Kasumi-1 (cell line): ENCODE measurements at regions not wholly inside any gene's neighbourhood (a gene's known extent, or its start where the extent isn't known, plus 50 kb on each side); places are given as distances from the start of the nearest gene placed in this dataset.
"Not testable (repeated sequence)": the region's sequence is repeated elsewhere in the genome, so short reads cannot be mapped to it uniquely, and the experiment has no call there.

Experiments
- DNase-seq, 2 experiments: peaks; one replicate each; lab custom pipeline; 2025; lab: John Stamatoyannopoulos, UW

DNA sequence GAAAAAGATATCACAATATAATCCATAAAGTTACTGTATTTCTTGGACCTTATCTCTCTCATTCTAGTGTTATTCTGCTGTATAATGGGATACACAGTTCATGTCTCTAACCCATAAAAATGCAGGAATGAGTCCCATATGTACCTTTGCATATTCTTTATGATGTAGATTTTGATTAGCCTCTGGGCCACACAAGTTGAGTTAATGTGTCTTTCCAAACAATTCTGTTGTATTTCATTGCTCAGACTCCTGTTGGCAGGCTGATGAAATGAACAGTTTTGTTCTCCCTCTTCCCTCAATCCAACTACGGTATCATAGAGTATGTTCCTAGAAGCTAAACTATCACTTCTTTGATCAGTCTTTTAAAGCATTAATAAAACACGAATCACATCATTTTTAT lies 113.2 kb upstream of the SATB2 start:
- DNase-seq = no peak

DNA sequence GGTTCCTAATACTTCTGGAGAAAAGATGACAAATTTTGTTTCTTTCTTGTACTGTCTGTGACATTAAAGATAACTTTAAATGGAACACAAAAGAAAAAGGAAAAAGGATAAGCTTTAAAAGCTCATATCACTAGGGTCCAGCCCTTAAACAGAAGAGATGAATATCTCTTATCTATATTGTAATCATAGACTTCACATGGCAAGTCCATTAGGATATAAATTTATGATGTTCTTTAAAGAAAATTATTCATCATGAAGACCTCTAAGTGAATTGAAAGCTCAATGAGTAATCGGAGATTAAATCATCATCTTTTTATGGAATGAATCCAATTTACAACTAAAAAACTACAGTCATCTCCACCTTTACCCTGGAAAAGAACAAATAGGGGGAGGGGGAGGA lies 111.6 kb upstream of the SATB2 start:
- DNase-seq = no peak

DNA sequence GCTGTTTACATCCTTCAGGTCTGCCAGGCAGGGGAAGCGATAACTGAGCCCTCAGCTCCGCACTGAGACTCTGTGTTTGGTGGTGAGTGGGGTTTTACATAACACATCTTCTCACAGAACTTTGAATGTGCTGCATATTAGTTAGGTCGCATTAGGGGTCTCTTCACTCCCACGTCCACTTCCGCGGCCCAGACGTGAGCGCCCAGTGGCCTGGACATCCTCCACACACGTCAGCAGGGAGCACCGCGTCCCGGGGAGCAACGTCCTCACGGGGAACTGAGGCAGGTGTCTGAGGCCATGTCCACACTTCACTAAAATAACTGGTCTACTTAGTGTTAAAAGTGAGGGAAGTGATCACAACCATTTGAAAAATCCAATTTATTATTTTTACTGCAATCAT lies 100.4 kb upstream of the SATB2 start:
- DNase-seq = no peak

DNA sequence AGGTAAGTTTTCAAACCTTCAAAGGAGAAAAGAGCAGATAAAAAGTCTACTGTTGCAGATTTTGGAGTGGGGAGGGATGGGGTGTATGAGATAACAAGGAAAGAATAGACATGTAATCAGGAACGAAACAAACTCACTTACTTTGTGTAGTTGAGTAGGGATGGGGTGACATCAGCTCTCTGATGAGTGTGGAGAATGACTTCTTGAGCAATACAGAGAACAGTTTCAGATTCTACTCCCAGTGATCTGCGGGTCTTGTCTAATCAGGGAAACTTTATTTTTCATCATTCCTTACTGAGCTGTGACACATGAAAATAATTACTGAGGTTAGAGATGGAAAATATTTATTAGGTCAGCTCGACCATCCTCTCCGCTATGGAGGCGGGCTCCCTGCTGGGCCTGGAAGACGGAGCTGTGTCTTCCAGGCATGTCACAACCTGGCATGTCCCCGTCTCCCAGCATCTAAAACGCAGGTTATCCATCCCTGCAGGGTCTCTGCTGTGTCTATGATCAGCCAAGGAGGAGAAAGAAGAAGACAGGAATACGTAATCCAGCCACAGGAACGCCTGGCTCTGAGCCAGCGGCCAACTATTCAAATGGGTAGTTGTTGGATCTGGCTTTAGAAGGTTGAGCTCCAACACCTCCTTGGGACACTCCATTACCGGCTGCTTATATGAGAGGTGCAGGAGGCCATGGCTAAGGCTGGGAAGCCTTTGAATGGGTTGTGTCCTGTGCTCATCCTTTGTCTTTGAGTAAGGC lies 99.0 kb upstream of the SATB2 start:
- DNase-seq = no peak

DNA sequence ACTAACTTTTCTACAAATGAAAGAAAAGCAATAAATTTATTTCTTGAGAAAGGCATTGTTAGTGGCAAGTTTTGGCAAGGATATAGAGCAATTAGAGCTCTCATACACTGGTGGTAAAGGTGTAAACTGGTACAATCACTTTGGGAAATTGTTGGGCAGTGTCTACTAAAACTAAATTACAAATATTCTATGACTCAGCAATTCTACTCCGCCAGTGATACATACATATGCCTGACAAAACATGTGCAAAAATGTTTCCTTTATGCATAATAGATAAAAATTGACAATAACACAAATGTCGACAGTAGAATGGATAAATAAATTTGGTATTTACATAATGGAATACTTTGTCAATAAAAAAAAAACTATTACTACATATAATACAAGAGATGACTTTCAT lies 96.3 kb upstream of the SATB2 start:
- DNase-seq = no peak

DNA sequence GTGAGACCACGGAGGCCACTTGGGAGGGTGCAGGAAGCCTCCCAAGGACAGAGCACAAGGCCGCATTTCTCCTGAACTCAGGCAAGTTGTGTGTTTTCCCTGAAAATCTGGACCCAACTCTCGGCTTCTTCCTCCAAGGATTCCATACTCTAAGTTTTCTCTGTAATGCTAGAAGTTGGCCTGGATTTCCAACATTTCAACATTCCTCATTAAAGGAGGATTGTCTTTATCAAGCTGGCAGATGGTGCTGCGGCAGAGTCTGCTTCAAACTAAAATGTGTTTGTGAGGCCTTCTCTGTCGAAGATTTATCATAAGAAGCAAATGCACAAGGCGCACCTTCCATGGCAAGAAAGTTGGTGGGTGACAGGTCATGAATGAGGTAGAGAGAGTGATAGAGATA lies 94.4 kb upstream of the SATB2 start:
- DNase-seq = no peak

DNA sequence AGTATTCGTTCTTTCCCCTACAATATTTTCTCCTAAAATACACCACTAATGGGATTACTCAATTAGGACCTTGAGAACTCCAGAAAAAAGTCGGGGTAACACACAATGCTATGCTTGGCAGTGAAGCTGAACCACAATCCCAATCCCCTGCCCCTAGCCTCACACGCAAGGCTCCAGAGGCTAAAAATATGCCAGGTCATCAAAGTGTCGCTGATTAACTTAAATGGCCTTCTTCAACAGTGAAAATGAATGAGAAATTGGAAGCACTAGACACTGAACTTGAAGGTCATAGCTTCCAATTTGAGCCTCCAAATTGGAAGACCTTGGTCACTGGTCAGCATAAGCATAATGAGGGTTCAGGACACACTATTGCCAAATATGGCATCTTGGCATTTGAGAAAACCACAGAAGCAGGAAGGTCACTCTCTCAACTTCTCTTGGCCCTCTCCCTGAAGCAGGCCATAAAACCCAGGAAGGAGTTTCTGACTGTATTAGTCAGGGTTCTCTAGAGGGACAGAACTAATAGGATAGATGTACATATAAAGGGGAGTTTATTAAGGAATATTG lies 86.0 kb upstream of the SATB2 start:
- no peak for DNase-seq

DNA sequence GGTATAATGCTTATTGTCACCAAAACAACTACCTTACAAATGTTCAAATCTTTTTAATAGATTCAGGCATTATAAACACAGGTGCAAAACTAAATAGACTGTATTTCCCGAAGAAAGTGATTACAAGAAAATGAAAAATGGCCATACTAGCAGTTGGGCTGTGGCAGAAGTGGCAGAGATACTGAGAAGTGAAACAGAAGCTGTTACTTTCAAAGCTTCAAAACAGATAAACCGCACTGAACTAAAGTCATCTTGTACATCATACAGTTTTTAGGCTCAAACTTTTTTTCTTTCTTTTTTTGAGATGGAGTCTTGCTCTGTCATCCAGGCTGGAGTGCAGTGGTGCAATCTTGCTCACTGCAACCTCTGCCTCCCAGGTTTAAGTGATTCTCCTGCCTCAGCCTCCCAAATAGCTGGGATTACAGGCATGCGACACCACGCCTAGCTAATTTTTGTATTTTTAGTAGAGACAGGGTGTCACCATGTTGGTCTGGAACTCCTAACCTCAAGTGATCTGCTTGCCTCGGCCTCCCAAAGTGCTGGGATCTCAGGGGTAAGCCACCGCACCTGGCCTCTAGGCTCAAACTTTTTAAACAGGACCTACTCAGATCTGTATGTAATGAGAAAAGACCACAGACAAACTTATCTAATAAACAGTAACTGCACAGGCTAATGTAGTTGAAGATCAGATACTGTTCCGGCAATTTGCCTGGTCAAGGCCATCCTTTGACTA lies 77.9 kb upstream of the SATB2 start:
- DNase-seq = no peak

DNA sequence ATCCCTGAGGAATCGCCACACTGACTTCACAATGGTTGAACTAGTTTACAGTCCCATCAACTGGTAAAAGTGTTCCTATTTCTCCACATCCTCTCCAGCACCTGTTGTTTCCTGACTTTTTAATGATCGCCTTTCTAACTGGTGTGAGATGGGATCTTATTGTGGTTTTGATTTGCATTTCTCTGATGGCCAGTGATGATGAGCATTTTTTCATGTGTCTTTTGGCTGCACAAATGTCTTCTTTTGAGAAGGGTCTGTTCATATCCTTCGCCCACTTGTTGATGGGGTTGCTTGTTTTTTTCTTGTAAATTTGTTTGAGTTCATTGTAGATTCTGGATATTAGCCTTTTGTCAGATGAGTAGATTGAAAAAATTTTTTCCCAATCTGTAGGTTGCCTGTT lies 76.1 kb upstream of the SATB2 start:
- not testable (repeated sequence) for DNase-seq

DNA sequence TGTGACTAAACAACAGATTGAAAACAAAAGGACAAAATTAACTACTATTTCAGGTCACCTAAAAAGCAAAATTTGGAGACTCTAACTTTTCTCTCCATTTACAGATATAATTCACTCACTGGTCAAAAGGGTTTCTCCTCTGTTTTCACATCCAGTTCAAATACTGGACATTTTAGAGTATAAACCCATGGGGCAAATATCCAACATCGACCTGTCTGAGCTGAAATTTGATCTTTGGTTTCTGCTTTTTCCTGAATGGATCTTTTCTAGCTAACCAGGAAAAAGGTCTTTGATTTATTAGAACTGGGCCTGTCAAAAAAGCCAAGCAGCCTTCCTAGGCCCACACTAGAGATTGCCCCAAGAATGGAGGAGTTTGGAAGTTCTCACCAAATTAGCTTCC lies 69.3 kb upstream of the SATB2 start:
- DNase-seq = no peak

DNA sequence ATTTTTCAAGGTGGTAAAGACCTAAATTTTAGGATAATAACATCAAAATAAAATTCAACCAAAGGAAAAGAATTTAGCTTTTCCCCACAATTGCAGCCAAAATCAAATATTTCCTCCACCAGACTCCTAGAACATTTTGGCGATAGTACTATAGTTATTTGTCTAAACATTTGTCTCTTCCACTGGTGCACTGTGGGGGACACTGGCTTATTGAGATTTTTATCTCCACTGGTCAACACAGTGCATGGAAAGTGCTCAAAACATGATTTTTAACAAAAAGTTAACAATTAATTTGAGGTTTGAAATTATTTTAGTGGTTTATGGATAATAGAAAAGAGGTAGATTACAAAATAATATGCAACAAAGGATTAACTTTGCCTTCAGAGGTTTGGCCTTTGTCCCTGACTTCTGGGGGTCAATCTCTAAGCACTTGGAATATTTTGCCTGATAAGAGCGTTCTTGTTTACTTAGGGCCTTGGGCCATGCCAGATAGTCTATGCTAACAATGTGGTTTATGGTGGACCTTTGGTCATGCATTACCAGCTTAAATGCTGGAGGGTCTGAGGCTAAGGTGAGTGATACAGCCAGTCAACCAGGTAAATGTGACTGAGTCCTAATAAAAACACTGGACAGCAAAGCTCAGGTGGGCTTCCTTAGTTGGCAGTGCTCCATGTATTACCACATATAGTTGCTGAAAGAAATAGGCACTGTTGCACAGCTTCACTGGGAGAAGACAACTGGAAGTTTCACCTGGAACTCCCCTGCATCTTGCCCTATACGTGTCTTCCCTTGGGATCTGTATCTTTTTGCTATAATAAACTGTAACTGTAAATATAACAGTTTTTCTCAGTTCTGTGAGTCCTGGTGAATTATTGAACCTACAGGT lies 67.2 kb upstream of the SATB2 start:
- DNase-seq = no peak

DNA sequence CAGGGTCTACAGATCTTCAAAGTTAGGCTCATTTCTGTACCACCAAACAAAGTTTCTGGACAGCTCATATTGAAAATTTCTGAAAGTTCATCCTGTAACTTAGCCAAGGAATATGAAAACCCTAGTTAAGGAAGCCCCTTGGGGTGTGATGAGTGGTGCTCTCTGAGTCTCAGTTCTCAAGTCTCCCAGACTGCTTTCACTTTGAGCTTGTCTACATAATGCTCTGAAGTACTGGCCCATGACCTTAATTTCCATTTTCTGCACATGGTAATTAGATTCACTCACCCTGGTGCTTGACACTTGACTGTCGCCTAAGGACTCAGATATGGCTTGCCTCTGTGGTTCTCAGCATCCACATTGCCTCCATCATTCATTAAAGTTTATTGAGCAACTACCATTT lies 51.7 kb upstream of the SATB2 start:
- DNase-seq = no peak
